Sigmoid colon (tissue), 6 donors: ENCODE measurements at regions not wholly inside any gene's neighbourhood (a gene's known extent, or its start where the extent isn't known, plus 50 kb on each side); places are given as distances from the start of the nearest gene placed in this dataset.

ENCODE experiments used
- DNase-seq: peaks from one replicate; pipeline ENCODE4 v3.0.0-alpha.2; 2019
- H3K27ac ChIP-seq, 4 donors: fragments of 200-600 bp; sonication (generic); one replicate each; pipeline ENCODE4 v1.5.1; 2016 to 2019; ENCODE audit warnings: mild to moderate bottlenecking in 1 of 4
- H3K27me3 ChIP-seq, 3 donors: fragments of 200-600 bp; sonication (generic); one replicate each; pipeline ENCODE4 v1.5.1; 2019; ENCODE audit warnings: mild to moderate bottlenecking in 1 of 3
- H3K36me3 ChIP-seq, 4 donors: fragments of 200-600 bp; sonication (generic); one replicate each; pipeline ENCODE4 v1.5.1; 2016 to 2019
- H3K4me1 ChIP-seq, 4 donors: fragments of 200-600 bp; sonication (generic); one replicate each; pipeline ENCODE4 v1.5.1; 2017 to 2019
- H3K4me3 ChIP-seq, 4 donors: fragments of 200-600 bp; sonication (generic); one replicate each; pipeline ENCODE4 v1.5.1; 2017 to 2019; ENCODE audit warnings: mild to moderate bottlenecking in 2 of 4, moderate library complexity in 1 of 4
- H3K9me3 ChIP-seq, 4 donors: fragments of 200-600 bp in 3 of 4; sonication (generic) in 3 of 4; one replicate each; pipeline versions ENCODE4 v1.5.1 to v1.6.1; 2013 to 2019
- CTCF ChIP-seq, 4 experiments: fragments of 450-650 bp in 3 of 4; fragments of 200-600 bp in 1 of 4; IDR thresholded peaks; one replicate each; pipeline ENCODE4 v1.5.1; 2016 to 2019; ENCODE audit warnings: antibody characterized with exemption in 4 of 4, mild to moderate bottlenecking in 3 of 4, moderate library complexity in 2 of 4
- EP300 ChIP-seq, 4 donors: sonication (generic); formaldehyde crosslinking; IDR thresholded peaks; one replicate each; pipeline ENCODE4 v1.6.1; 2017; ENCODE audit warnings: antibody characterized with exemption in 4 of 4
- POLR2A ChIP-seq, 2 donors: fragments of 450-650 bp; IDR thresholded peaks; one replicate each; pipeline ENCODE4 v1.6.1; 2016; ENCODE audit warnings: antibody characterized with exemption in 2 of 2, mild to moderate bottlenecking in 2 of 2, moderate library complexity in 2 of 2
- POLR2AphosphoS5 ChIP-seq, 4 donors: sonication (generic); formaldehyde crosslinking; IDR thresholded peaks; one replicate each; pipeline ENCODE4 v1.6.1; 2017; ENCODE audit warnings: antibody characterized with exemption in 4 of 4
- WGBS, 2 donors: extraction: QIAGEN DNeasy Blood & Tissue Kit; methylation state at CpG; one replicate each; pipeline ENCODE4 v1.1.7; 2013; 5-methylcytosine and 5-hydroxymethylcytosine counted together
- intact Hi-C: fragments of 100-400 bp; cut with DNase I; formaldehyde crosslinking; loops from one replicate; pipeline ENCODE4 v1.15.1; 2023
- donor health status: healthy with polysubstance abuse.
- donor health status: healthy.

GRCh38 chr3:110851736-110852135, 219.9 kb upstream of the NECTIN3 start:
- H3K4me3 ChIP-seq = no peak overlapping the region
- TF ChIP-seq POLR2A (IDR thresholded peaks at IDR 0.05) (no peak), EP300 (IDR thresholded peaks at IDR 0.05) (no peak), POLR2AphosphoS5 (IDR thresholded peaks at IDR 0.05) (no peak), CTCF (IDR thresholded peaks at IDR 0.05) (no peak)
- H3K9me3 ChIP-seq = no peaks in the 10 kb centered on the region
- no peaks in the 10 kb centered on the region for H3K36me3 ChIP-seq
- H3K27ac ChIP-seq = no peak overlapping the region
- DNase-seq = no peak
- no peaks in the 10 kb centered on the region for H3K27me3 ChIP-seq
- intact Hi-C loops = no loop called here
- H3K4me1 ChIP-seq = no peaks in the 10 kb centered on the region

DNA sequence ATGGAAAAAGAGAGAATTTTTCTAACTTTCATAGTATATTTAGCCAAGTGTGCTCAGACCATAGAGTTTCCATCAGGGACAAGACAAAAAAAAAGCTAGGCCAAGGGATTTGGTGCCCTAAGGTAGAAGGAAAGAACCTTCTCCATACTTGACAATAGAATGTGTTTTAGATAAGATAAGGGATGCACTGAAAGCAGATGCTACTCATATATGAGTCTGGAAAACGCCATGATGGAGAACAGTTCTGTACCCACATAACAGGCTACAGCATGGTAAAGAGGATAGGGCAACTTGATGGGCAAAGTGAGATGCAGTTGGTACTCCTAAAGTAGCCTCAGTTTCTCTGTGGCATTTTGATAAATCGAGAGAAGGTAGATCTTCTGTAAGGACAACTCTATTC, 216.4 kb upstream of the NECTIN3 start:
- Histone ChIP-seq H3K36me3 (no peaks in the 10 kb centered on the region), H3K4me1 (no peaks in the 10 kb centered on the region), H3K9me3 (no peaks in the 10 kb centered on the region), H3K27me3 (no peaks in the 10 kb centered on the region), H3K4me3 (no peak overlapping the region), H3K27ac (no peak overlapping the region)
- DNase-seq = no peak
- intact Hi-C loops = no loop called here
- no peak for TF ChIP-seq POLR2A (IDR thresholded peaks at IDR 0.05)
- no peak for TF ChIP-seq POLR2AphosphoS5 (IDR thresholded peaks at IDR 0.05)
- no peak for TF ChIP-seq CTCF (IDR thresholded peaks at IDR 0.05)
- TF ChIP-seq EP300 (IDR thresholded peaks at IDR 0.05) = no peak
- WGBS, 2 donors = 77 to 85% methylated on average over 2 of the region's 2 CpGs

- WGBS, 2 donors = 92% methylated on average over 2 of the region's 2 CpGs
- H3K27ac ChIP-seq = no peak overlapping the region
- no peak overlapping the region for H3K4me3 ChIP-seq
- no peaks in the 10 kb centered on the region for H3K27me3 ChIP-seq
- no peaks in the 10 kb centered on the region for H3K4me1 ChIP-seq
- H3K36me3 ChIP-seq = no peaks in the 10 kb centered on the region
- H3K9me3 ChIP-seq = no peaks in the 10 kb centered on the region
- TF ChIP-seq POLR2A (IDR thresholded peaks at IDR 0.05) = no peak
- no peak for TF ChIP-seq POLR2AphosphoS5 (IDR thresholded peaks at IDR 0.05)
- no peak for TF ChIP-seq EP300 (IDR thresholded peaks at IDR 0.05)
- TF ChIP-seq CTCF (IDR thresholded peaks at IDR 0.05) = no peak
- intact Hi-C loops = no loop called here
- DNase-seq = no peak
Measured at GRCh38 chr3:110856916-110857315, 214.7 kb upstream of the NECTIN3 start.

DNA sequence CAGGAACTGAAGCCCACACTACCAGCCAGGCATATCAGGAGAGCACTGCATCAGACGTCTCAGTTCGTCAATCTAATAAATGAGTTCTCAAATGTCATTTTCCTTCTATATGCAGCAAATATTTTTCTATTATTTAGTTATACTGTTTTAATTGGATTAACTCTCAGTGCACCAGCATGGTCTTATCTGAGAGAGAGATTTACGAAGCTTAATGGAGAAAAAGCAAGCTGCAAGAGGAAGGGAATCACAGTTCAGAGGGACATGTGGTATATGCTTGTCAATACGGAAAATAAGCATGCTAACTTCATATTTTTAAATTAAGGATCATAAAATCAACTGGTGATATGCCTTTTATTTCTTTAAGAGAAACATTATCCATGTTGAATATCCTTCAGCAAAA, 213.1 kb upstream of the NECTIN3 start:
- Histone ChIP-seq H3K36me3 (no peaks in the 10 kb centered on the region), H3K9me3 (no peaks in the 10 kb centered on the region), H3K27ac (no peak overlapping the region), H3K4me3 (no peak overlapping the region), H3K4me1 (no peaks in the 10 kb centered on the region), H3K27me3 (no peaks in the 10 kb centered on the region)
- TF ChIP-seq POLR2AphosphoS5 (IDR thresholded peaks at IDR 0.05) (no peak), CTCF (IDR thresholded peaks at IDR 0.05) (no peak)
- 90 to 92% methylated on average over 4 of the region's 4 CpGs for WGBS, 2 donors
- no peak for DNase-seq
- intact Hi-C loops = no loop called here

DNA sequence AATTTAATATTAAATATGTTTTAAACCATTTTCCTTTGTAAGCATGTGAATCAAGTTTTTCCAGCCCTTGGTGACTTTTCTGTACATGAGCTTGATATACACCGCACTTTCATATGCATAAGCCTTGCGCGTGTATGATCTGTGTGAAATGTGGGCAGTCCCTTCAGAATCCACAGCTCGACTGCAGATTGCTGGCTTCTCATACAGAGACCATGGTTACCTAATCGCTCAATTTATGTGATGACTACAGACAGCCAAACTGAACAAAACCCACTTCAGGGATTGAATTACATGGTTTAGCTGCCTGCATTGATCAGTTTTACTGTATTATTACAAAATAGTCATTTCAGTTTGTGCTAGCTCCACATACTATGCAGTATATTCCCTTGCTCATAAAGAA, 212.3 kb upstream of the NECTIN3 start:
- no peaks in the 10 kb centered on the region for H3K36me3 ChIP-seq
- no peaks in the 10 kb centered on the region for H3K4me1 ChIP-seq
- H3K27me3 ChIP-seq = no peaks in the 10 kb centered on the region
- no peak for DNase-seq
- H3K27ac ChIP-seq = no peak overlapping the region
- no peak overlapping the region for H3K4me3 ChIP-seq
- intact Hi-C loops = no loop called here
- no peaks in the 10 kb centered on the region for H3K9me3 ChIP-seq
- 95 to 97% methylated on average over 5 of the region's 5 CpGs for WGBS, 2 donors
- no peak for TF ChIP-seq POLR2A (IDR thresholded peaks at IDR 0.05)
- no peak for TF ChIP-seq CTCF (IDR thresholded peaks at IDR 0.05)
- TF ChIP-seq POLR2AphosphoS5 (IDR thresholded peaks at IDR 0.05) = no peak
- TF ChIP-seq EP300 (IDR thresholded peaks at IDR 0.05) = no peak
